Activated T-cell treated with anti-CD3 and anti-CD28 coated beads, Interleukin-2, amount 50 U/mL, for 4 hours (primary cell): ENCODE measurements at regions not wholly inside any gene's neighbourhood (a gene's known extent, or its start where the extent isn't known, plus 50 kb on each side); places are given as distances from the start of the nearest gene placed in this dataset.

Source experiments
- ATAC-seq, 2 donors: fragments of 200-7000 bp; cut with Tn5 transposase; one replicate each; pipeline ENCODE4 v1.10.0; 2021
- DNase-seq: peaks from one replicate; pipeline ENCODE4 v3.0.0-alpha.2; 2020
- H3K27me3 Mint-ChIP-seq: one replicate; pipeline ENCODE4 v1.8.0; 2021; ENCODE audit warnings: low read depth, mixed read lengths
- H3K36me3 Mint-ChIP-seq: one replicate; pipeline ENCODE4 v1.8.0; 2022; ENCODE audit warnings: mixed read lengths; ENCODE audit not compliant: insufficient read depth
- H3K4me1 Mint-ChIP-seq: one replicate; pipeline ENCODE4 v1.8.0; 2021; ENCODE audit warnings: low read depth, mixed read lengths
- H3K4me3 Mint-ChIP-seq: one replicate; pipeline ENCODE4 v1.8.0; 2021; ENCODE audit warnings: mild to moderate bottlenecking, moderate library complexity, mixed read lengths
- H3K9me3 Mint-ChIP-seq: one replicate; pipeline ENCODE4 v1.8.0; 2021; ENCODE audit warnings: mixed read lengths

- H3K9me3 Mint-ChIP-seq = no peaks in the 10 kb centered on the region
- DNase-seq (no peak), ATAC-seq (no peak)
- no peaks in the 10 kb centered on the region for H3K27me3 Mint-ChIP-seq
- H3K4me1 Mint-ChIP-seq = no peaks in the 10 kb centered on the region
- H3K4me3 Mint-ChIP-seq = no peak overlapping the region
- no peaks in the 10 kb centered on the region for H3K36me3 Mint-ChIP-seq
Measured at GRCh38 chr7:46028246-46028645, 107.2 kb upstream of the IGFBP3 start.

- no peaks in the 10 kb centered on the region for H3K36me3 Mint-ChIP-seq
- ATAC-seq = no peak
- no peaks in the 10 kb centered on the region for H3K4me1 Mint-ChIP-seq
Measured at GRCh38 chr7:46026741-46027140, 105.7 kb upstream of the IGFBP3 start.

GRCh38 chr7:46024263-46024916 is 103.3 kb upstream of the IGFBP3 start:
- Mint-ChIP-seq H3K9me3 (no peaks in the 10 kb centered on the region), H3K27me3 (no peaks in the 10 kb centered on the region), H3K4me3 (no peak overlapping the region), H3K4me1 (no peaks in the 10 kb centered on the region), H3K36me3 (no peaks in the 10 kb centered on the region)
- ATAC-seq (no peak), DNase-seq (no peak)

More at GRCh38 chr7:46026741-46027140, 105.7 kb upstream of the IGFBP3 start:
- DNase-seq = no peak
- Mint-ChIP-seq H3K9me3 (no peaks in the 10 kb centered on the region), H3K4me3 (no peak overlapping the region), H3K27me3 (no peaks in the 10 kb centered on the region)

- Mint-ChIP-seq H3K36me3 (no peaks in the 10 kb centered on the region), H3K9me3 (peaks cover 9% of the 10 kb centered on the region), H3K27me3 (no peaks in the 10 kb centered on the region), H3K4me3 (no peak overlapping the region), H3K4me1 (no peaks in the 10 kb centered on the region)
- ATAC-seq = no peak
- DNase-seq = no peak
Measured at GRCh38 chr7:46022397-46022796, 101.3 kb upstream of the IGFBP3 start.

- no peak overlapping the region for H3K4me3 Mint-ChIP-seq
Measured at GRCh38 chr7:46015107-46015868, 94.2 kb upstream of the IGFBP3 start.

GRCh38 chr7:46011501-46011900 is 90.4 kb upstream of the IGFBP3 start:
- ATAC-seq = no peak
- no peaks in the 10 kb centered on the region for H3K27me3 Mint-ChIP-seq
- H3K4me3 Mint-ChIP-seq = no peak overlapping the region
- H3K36me3 Mint-ChIP-seq = no peaks in the 10 kb centered on the region
- H3K9me3 Mint-ChIP-seq = no peaks in the 10 kb centered on the region
- no peaks in the 10 kb centered on the region for H3K4me1 Mint-ChIP-seq
- no peak for DNase-seq

More at GRCh38 chr7:46015107-46015868, 94.2 kb upstream of the IGFBP3 start:
- H3K27me3 Mint-ChIP-seq = no peaks in the 10 kb centered on the region
- H3K36me3 Mint-ChIP-seq = no peaks in the 10 kb centered on the region
- peaks cover 9% of the 10 kb centered on the region for H3K9me3 Mint-ChIP-seq
- H3K4me1 Mint-ChIP-seq = no peaks in the 10 kb centered on the region
- no peak for ATAC-seq
- DNase-seq = no peak

- Mint-ChIP-seq H3K9me3 (no peaks in the 10 kb centered on the region), H3K27me3 (no peaks in the 10 kb centered on the region), H3K4me1 (no peaks in the 10 kb centered on the region), H3K4me3 (no peak overlapping the region), H3K36me3 (no peaks in the 10 kb centered on the region)
- no peak for ATAC-seq
- DNase-seq = no peak
Measured at GRCh38 chr7:46011059-46011458, 90.0 kb upstream of the IGFBP3 start.

- Mint-ChIP-seq H3K9me3 (no peaks in the 10 kb centered on the region), H3K27me3 (no peaks in the 10 kb centered on the region), H3K36me3 (no peaks in the 10 kb centered on the region), H3K4me1 (no peaks in the 10 kb centered on the region), H3K4me3 (no peak overlapping the region)
- ATAC-seq = no peak
- DNase-seq = no peak
Measured at GRCh38 chr7:46009211-46009610, 88.1 kb upstream of the IGFBP3 start.

GRCh38 chr7:46007990-46008643 is 87.0 kb upstream of the IGFBP3 start:
- Mint-ChIP-seq H3K27me3 (no peaks in the 10 kb centered on the region), H3K9me3 (no peaks in the 10 kb centered on the region), H3K4me3 (no peak overlapping the region), H3K36me3 (no peaks in the 10 kb centered on the region), H3K4me1 (no peaks in the 10 kb centered on the region)
- no peak for ATAC-seq
- no peak for DNase-seq

- Mint-ChIP-seq H3K9me3 (no peaks in the 10 kb centered on the region), H3K36me3 (no peaks in the 10 kb centered on the region), H3K4me3 (no peak overlapping the region), H3K4me1 (no peaks in the 10 kb centered on the region), H3K27me3 (no peaks in the 10 kb centered on the region)
- DNase-seq = no peak
- no peak for ATAC-seq
Measured at GRCh38 chr7:46007194-46007593, 86.1 kb upstream of the IGFBP3 start.

GRCh38 chr7:46006723-46007122 is 85.7 kb upstream of the IGFBP3 start:
- DNase-seq (no peak), ATAC-seq (no peak)
- Mint-ChIP-seq H3K36me3 (no peaks in the 10 kb centered on the region), H3K4me3 (no peak overlapping the region), H3K27me3 (no peaks in the 10 kb centered on the region), H3K4me1 (no peaks in the 10 kb centered on the region), H3K9me3 (no peaks in the 10 kb centered on the region)

GRCh38 chr7:46006212-46006611 is 85.1 kb upstream of the IGFBP3 start:
- ATAC-seq (no peak), DNase-seq (no peak)
- Mint-ChIP-seq H3K9me3 (no peaks in the 10 kb centered on the region), H3K27me3 (no peaks in the 10 kb centered on the region), H3K36me3 (no peaks in the 10 kb centered on the region), H3K4me3 (no peak overlapping the region), H3K4me1 (no peaks in the 10 kb centered on the region)

- Mint-ChIP-seq H3K36me3 (no peaks in the 10 kb centered on the region), H3K4me1 (no peaks in the 10 kb centered on the region), H3K9me3 (no peaks in the 10 kb centered on the region), H3K27me3 (no peaks in the 10 kb centered on the region), H3K4me3 (no peak overlapping the region)
- DNase-seq (no peak), ATAC-seq (no peak)
Measured at GRCh38 chr7:46004965-46005364, 83.9 kb upstream of the IGFBP3 start.

- Mint-ChIP-seq H3K4me3 (no peak overlapping the region), H3K4me1 (no peaks in the 10 kb centered on the region), H3K27me3 (no peaks in the 10 kb centered on the region), H3K36me3 (no peaks in the 10 kb centered on the region), H3K9me3 (peaks cover 2% of the 10 kb centered on the region)
- DNase-seq (no peak), ATAC-seq (no peak)
Measured at GRCh38 chr7:46003896-46004875, 83.1 kb upstream of the IGFBP3 start.
